Putamen (tissue), 1 donor: ENCODE measurements at regions not wholly inside any gene's neighbourhood (a gene's known extent, or its start where the extent isn't known, plus 50 kb on each side); places are given as distances from the start of the nearest gene placed in this dataset.

Experiments used
- DNase-seq: peaks from one replicate; pipeline ENCODE4 v3.0.0-alpha.2; 2016; ENCODE audit warnings: low spot score

- DNase-seq: no peak
Measured at GRCh38 chr10:123454987-123455386, 211.2 kb upstream of the GPR26 start.

DNA sequence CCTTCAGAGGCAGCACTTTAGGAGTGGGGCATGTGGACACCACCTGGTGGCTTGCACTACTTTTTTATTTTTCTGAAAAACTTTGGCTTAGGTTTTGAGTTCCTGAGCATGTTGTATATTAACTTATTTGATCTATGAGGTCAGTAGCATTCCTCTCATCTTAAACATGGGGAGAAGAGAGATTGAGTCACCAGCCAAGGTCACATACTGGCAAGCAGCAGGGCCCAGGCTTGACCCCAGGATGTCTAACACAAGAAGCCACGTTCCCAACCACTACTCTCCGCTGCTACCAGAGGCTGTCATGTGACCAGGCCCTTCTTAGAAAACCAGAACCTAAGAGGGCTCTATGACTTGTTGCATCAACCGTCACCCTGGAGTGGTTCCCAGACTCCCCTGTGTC lies 210.3 kb upstream of the GPR26 start:
- no peak for DNase-seq

- no peak for DNase-seq
Measured at GRCh38 chr10:123458933-123459332, 207.2 kb upstream of the GPR26 start.

DNA sequence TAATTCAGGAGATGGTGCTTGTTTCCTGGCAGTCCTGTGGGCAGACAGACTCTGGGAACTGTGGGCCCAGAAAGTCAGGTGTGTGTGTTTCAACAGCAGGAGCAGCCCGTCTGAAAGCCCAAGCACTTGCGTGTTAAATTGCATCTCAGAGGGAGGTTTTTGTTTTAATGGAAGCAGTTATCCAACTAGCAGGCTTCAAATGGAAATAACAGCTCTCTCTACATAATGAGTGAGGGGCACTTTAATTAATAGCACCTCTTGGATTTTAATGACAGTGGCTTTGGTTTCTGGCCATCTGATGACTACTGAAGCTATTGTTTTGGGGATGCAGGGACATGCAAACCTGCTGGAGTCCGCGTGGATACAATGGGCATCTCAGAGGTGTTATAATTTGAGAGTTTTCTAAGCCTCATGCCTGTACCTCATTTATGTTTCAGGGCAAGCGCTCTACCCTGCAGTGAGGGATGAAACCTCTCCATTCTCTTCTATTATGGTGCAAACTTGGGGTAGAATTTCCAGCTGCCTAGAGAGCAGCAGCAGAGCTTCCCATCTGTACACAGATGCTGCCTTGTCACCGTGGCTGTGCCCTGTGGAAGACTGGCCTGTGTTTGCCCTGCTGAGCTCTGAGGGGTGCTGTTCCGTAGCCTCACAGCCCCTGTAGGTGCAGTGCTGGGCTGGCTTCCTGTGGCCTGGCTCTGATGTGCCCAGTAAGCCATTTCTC lies 206.6 kb upstream of the GPR26 start:
- DNase-seq: no peak

- DNase-seq: no peak
Measured at GRCh38 chr10:123462246-123462645, 203.9 kb upstream of the GPR26 start.

DNA sequence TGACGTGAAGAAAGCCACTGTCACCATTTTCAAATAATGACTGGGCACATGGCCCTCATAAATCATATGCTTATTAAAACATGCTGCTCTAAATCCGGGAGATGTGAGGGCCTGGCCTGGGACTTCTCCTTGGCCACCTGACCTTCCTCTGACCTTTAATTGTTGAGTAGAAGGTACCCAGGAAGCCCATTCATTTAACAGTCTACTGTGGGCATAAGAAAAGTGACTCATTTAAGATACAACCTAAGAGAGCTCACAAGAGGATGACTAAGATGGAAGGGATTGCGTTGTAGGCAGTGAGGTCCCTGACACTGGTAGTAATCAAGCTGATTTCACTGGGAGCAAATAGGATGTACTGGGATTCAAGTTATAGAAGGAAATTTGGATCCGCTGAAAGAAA lies 203.4 kb upstream of the GPR26 start:
- DNase-seq: no peak

DNA sequence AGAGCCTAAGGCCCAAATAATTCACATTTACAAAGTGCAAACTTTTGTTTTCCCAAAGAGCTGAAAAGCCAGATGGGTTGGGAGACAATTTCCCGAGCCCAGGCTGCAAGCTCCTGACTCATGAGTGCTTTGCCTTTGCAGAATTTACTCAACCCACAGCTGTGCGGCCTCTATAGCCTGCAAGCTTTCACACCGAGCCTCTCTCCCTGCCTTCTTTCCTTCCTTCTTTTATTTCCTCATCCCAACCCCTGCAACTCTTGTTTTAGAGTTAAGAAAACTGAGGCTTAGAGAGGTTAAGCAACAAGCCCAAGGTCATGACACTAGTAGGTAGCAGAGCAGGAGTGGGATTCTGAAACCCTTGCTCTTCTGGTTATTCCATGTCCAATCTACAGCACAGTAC lies 203.0 kb upstream of the GPR26 start:
- no peak for DNase-seq

DNA sequence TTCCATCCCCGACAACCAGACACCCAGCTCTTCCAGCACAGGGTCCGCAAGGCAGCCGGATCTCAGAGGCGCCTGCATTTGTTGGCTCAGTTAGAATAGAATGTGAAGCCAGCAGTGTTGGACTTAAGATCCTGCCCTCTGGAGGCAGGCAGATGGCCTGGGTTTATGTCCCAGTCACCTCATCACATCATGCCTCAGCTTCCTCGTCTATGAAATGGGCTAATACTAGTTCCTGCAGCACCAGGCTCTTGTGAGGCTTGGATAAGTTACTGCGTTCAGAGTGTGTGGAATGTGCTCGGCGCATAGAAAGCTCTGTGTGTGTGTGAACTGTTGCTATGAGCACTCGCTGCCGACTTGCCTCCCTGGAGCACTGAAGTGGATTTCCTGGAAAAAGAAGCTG lies 202.5 kb upstream of the GPR26 start:
- DNase-seq: no peak

DNA sequence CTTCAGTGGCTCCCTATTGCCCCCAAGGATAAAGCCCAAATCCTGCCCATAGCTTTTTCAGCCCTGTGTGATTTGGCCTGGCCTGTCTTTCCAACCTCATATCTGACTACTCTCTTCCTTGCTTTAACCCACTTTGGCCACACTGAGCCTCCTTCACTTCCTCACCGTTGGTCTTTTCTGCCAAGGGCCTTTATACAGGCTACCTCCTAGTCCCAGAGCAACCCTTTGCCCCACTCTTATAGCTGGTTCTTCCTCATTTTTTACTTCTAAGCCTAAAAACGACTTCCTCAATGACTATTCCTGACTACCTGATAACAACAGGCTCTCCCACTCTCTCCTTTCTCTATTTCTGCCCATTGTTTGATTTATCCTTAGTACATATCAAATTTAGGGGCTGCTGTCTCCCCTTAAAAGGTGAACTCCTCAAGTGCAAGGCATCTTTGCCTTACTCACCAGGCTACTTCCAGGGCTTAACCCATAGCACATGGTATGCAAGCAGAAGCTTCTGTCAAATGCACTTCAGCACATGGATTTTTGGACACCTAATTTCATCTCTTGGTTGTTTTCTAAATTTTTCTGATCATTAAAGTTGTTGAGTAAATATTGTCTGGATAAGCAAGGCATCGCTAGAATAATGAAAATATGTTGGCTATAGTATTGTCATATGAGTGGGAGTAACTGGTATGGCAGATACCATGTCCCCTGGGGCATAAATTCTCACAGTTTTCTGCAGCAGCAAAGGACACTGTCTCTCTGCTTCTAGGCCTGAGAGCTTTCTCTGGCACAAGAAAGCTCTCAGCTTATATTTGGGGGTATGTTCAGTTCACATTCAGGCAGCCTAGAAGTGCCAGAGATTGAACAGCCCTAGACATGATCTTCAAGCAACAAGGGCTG lies 201.5 kb upstream of the GPR26 start:
- DNase-seq: no peak

GRCh38 chr10:123470336-123470921 lies 195.7 kb upstream of the GPR26 start:
- DNase-seq: no peak

GRCh38 chr10:123471811-123472210 lies 194.3 kb upstream of the GPR26 start:
- DNase-seq: no peak

- no peak for DNase-seq
Measured at GRCh38 chr10:123472606-123473005, 193.5 kb upstream of the GPR26 start.

DNA sequence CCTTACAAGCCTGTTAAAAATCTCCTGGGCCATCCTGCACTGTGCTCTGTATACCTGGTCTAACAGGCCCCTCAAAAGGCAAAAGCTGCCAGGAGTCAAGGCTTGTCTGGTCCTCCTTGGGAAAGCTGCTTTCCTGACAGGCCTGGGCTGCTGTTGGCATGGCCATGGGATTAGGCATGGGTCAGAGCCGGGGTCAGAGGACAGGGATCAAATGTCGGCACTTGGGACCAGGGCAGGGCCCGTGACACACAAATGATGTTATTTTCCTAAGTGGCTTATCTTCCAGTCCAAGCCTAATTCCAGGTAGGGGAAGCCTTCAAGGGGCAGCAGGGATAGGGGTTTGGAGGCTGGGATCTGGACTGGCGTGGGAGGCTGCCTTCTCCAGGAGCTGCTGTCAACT lies 191.5 kb upstream of the GPR26 start:
- no peak for DNase-seq

- DNase-seq: no peak
Measured at GRCh38 chr10:123475466-123475865, 190.7 kb upstream of the GPR26 start.

GRCh38 chr10:123478116-123478515 lies 188.0 kb upstream of the GPR26 start:
- no peak for DNase-seq

- DNase-seq: no peak
Measured at GRCh38 chr10:123479640-123480039, 186.5 kb upstream of the GPR26 start.

DNA sequence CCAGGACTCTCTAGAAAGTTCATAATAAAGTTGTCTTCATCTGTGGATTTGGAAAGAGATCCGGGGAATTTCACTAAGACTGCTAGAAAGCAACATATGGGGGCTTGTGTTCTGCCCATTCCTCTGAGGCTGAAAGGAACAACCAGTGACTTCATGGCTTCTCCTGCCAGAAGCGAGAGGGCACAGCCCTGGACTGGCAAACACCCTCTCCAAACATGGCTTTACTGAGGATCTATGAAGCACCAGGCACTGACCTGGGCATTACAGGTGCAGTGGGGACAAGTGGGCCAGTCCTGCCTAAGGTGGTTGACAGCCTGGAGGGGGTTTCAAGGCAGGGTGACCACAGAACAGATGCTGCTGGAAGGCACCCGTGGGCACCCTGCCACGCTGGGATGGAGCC lies 185.8 kb upstream of the GPR26 start:
- DNase-seq: no peak

DNA sequence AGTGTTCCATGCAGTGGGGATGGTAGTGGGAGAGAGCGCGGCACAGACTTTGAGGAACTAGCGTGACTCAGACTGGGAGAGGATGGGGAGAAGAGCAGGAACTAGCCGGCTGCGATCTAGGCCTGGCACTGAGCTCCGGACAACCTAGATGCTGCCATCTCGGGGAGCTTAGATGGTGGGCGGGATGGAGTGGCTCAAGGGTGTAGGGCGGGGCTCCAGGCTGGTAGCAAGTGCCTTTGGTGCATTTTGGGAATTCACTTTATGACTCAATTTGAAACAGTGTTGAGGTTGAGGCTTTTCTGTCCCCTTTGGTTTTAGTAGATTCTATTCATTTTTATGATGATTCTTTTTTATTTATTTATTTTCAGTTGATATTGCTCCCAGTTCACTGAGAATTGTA lies 185.3 kb upstream of the GPR26 start:
- no peak for DNase-seq

DNA sequence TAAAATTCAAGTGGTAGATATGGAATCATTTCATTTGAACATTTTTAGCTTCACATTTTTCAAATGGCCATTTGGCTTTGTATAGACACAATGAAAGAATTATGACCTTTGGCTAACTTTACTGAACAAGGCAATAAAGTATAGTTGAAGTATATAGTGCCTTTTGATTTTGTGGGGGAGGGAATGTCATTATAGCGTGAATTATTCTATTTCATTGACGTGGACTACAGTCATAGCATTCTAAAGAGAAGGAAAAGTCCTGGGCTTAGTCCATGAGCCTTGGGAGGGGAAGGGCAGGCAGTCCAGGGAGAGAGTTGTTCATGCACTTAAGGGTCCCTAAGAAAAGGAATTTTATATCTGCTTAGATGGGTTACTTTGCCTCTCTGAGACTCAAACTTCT lies 181.4 kb upstream of the GPR26 start:
- no peak for DNase-seq

DNA sequence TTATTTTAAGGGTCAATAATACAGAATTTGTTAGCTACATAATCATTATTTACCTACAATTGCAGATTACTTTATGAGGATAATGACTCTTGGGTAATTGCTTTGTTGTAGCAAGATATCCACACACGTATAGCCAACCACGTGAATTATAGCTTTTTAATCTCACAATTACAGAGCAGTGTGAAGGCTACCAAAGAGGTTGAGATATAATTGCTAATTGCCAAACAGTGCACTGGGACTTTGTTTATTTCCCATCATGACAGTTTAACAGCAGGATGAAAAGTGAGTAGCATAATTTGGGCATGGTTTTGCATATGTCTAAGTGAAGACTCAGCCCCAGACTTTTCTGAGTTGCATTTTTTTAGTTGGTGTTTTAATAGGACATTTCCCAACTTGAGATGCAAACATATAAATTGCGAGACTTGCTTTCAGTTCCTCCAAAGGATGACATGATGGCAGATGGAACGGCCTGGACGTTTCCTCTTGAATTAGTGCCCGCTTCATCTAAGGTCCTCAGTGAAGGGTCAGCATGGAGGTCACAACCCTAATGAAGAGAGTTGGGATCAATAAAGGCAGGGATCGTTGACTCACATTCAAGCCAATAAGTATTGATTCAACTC lies 180.7 kb upstream of the GPR26 start:
- DNase-seq: no peak

DNA sequence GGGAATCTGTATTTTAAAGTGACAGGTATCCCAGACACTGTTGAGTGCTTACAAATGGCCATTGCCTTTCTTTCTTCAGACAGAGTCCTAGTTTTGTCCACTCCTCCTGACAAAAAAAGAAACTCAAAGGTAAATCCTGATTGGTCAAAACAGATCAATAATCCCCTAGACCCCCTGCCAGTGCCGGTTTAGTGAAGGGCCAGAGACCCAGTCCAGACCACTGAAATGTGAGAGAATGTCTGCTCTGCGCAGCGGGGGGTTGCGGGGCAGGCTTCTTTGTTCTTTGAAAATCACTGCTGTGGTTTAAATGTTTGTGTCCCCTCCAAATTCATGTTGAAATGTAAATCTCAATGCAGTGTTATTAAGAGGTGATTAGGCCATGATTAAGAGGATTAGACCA lies 177.7 kb upstream of the GPR26 start:
- DNase-seq: no peak

GRCh38 chr10:123491364-123491763 lies 174.8 kb upstream of the GPR26 start:
- no peak for DNase-seq

DNA sequence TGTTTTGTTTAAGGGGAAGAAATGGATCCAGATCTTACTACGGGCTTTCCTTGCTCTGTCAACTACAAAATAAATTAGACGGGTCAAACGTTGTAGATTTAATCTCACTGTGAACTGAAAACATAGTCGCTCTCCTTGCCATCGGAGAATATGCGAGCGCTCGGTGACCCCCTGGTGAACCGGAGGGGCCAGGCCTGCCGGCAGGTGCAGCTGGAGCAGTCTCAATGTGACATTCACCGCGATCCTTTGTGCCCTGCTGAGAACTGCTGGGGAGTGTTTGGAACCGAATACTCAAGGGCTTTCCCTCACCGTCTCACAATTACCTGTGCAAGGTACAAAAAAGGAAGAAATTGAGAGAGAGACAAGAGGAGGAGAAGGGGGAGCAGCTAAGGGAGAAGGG lies 174.1 kb upstream of the GPR26 start:
- DNase-seq: no peak
